Ishikawa (cell line): ENCODE measurements at regions not wholly inside any gene's neighbourhood (a gene's known extent, or its start where the extent isn't known, plus 50 kb on each side); places are given as distances from the start of the nearest gene placed in this dataset.

Experiments
- NFIC ChIP-seq: IDR thresholded peaks from 2 replicates; pipeline ENCODE4 v1.6.1; 2012
- REST ChIP-seq: IDR thresholded peaks from 2 replicates; pipeline ENCODE4 v1.6.1; 2012; ENCODE audit warnings: low read depth, mild to moderate bottlenecking
- TAF1 ChIP-seq: IDR thresholded peaks from 2 replicates; pipeline ENCODE4 v1.6.1; 2012; ENCODE audit warnings: low read depth, mild to moderate bottlenecking
- TCF12 ChIP-seq: IDR thresholded peaks from 2 replicates; pipeline ENCODE4 v1.6.1; 2012; ENCODE audit warnings: low read depth

DNA sequence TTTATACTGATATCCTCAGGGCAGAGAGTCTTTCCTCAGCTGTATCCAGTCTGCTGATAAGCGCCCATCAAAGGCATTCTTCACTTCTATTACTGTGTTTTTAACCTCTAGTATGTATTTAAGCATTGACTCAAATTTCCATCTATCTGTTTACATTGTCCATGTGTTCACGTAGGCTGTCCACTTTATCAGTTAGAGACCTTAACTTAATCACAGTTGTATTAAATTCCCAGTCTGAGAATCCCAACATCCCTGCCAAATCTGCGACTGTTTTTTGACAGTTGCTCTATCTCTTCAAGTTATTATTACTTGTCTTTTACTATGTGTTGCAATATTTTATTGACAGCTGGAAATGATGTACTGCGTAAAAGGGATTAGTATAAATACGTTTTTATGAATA, 1613.7 kb upstream of the MIR17HG start:
- TF ChIP-seq REST = no peak
- TF ChIP-seq TAF1 = no peak
- no peak for TF ChIP-seq NFIC
- no peak for TF ChIP-seq TCF12
